Hepatocyte (in vitro differentiated cells): ENCODE measurements at regions not wholly inside any gene's neighbourhood (a gene's known extent, or its start where the extent isn't known, plus 50 kb on each side); places are given as distances from the start of the nearest gene placed in this dataset.

Experiments used
- DNase-seq: peaks from one replicate; pipeline ENCODE4 v3.0.0-alpha.2; 2016; ENCODE audit warnings: low spot score
- H2AFZ ChIP-seq: fragments of 200-600 bp; sonication (generic); 2 replicates; pipeline ENCODE4 v1.6.0; 2016; ENCODE audit warnings: antibody characterized with exemption, mild to moderate bottlenecking
- H3K27ac ChIP-seq: fragments of 200-600 bp; sonication (generic); 2 replicates; pipeline ENCODE4 v1.5.1; 2016; ENCODE audit warnings: mild to moderate bottlenecking
- H3K27me3 ChIP-seq: fragments of 200-600 bp; sonication (generic); 2 replicates; pipeline ENCODE4 v1.6.1; 2016
- H3K36me3 ChIP-seq: fragments of 200-600 bp; sonication (generic); replicated peaks from 2 replicates; pipeline ENCODE4 v1.5.1; 2016; ENCODE audit warnings: low read depth; ENCODE audit not compliant: insufficient read depth
- H3K4me1 ChIP-seq: fragments of 200-600 bp; sonication (generic); 2 replicates; pipeline ENCODE4 v1.5.1; 2016; ENCODE audit warnings: mild to moderate bottlenecking, moderate library complexity; ENCODE audit not compliant: insufficient read depth
- H3K4me2 ChIP-seq: fragments of 200-600 bp; sonication (generic); 2 replicates; pipeline ENCODE4 v1.6.0; 2016
- H3K4me3 ChIP-seq: fragments of 200-600 bp; sonication (generic); 2 replicates; pipeline ENCODE4 v1.5.1; 2016; ENCODE audit warnings: mild to moderate bottlenecking
- H3K79me2 ChIP-seq: fragments of 200-600 bp; sonication (generic); 2 replicates; pipeline ENCODE4 v1.6.0; 2017; ENCODE audit warnings: mild to moderate bottlenecking
- H3K9me2 ChIP-seq: fragments of 200-600 bp; sonication (generic); replicated peaks from 2 replicates; pipeline ENCODE4 v1.6.0; 2017; ENCODE audit warnings: mild to moderate bottlenecking; ENCODE audit not compliant: insufficient read depth
- H3K9me3 ChIP-seq: fragments of 200-600 bp; sonication (generic); 2 replicates; pipeline ENCODE4 v1.5.1; 2016; ENCODE audit warnings: low read depth, mild to moderate bottlenecking
- H4K20me1 ChIP-seq: fragments of 200-600 bp; sonication (generic); 2 replicates; pipeline ENCODE4 v1.6.0; 2016; ENCODE audit warnings: mild to moderate bottlenecking; ENCODE audit not compliant: insufficient read depth, poor library complexity, severe bottlenecking
- CTCF ChIP-seq: fragments of 200-600 bp; sonication (generic); IDR thresholded peaks from 2 replicates; pipeline ENCODE4 v1.5.1; 2016; ENCODE audit warnings: antibody characterized with exemption, mild to moderate bottlenecking; ENCODE audit not compliant: poor library complexity
- EZH2 ChIP-seq: fragments of 200-600 bp; sonication (generic); IDR thresholded peaks from 2 replicates; pipeline ENCODE4 v1.6.1; 2016; ENCODE audit warnings: antibody characterized with exemption, mild to moderate bottlenecking, borderline replicate concordance
- EZH2phosphoT487 ChIP-seq: fragments of 200-600 bp; sonication (generic); IDR thresholded peaks from one replicate; pipeline ENCODE4 v1.6.1; 2018; ENCODE audit warnings: antibody characterized with exemption, mild to moderate bottlenecking, low read depth, moderate library complexity; ENCODE audit not compliant: unreplicated experiment, severe bottlenecking
- WGBS: methylation state at CpG from one replicate; pipeline ENCODE4 v1.1.6; 2016; ENCODE audit warnings: low lambda C conversion rate; ENCODE audit errors: missing lambda C conversion rate; 5-methylcytosine and 5-hydroxymethylcytosine counted together

DNA sequence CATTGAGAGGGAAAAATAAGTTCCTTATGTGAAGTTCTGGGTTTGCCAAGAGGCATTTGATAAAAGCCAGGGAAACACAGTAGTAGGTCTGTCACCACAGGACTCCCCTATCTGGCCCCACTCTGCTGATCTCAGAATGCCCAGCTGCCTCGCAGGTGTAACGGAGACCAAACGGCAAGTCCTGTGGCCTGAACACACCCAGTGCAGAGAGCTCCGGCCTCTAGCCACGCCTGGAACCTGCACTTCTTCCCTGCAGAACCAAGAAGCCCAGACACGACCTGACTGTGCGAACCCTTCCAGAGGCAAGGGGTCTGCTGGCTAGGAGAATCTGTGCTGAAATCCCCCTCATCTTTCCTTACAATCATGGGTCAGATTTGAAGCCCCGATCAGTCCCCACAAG is 432.8 kb upstream of the B3GAT1 start:
- no peak for DNase-seq
- Histone ChIP-seq H3K4me3 (no peak overlapping the region), H3K9me2 (no peaks in the 10 kb centered on the region), H3K4me2 (no peak overlapping the region), H3K9me3 (no peaks in the 10 kb centered on the region), H3K4me1 (no peaks in the 10 kb centered on the region), H3K27me3 (peaks cover 25% of the 10 kb centered on the region), H3K27ac (no peak overlapping the region), H3K36me3 (no peaks in the 10 kb centered on the region), H2AFZ (no peak overlapping the region), H3K79me2 (no peaks in the 10 kb centered on the region), H4K20me1 (no peaks in the 10 kb centered on the region)
- TF ChIP-seq EZH2 (no peak), CTCF (no peak), EZH2phosphoT487 (no peak)
- 75% methylated on average over 8 of the region's 8 CpGs for WGBS

DNA sequence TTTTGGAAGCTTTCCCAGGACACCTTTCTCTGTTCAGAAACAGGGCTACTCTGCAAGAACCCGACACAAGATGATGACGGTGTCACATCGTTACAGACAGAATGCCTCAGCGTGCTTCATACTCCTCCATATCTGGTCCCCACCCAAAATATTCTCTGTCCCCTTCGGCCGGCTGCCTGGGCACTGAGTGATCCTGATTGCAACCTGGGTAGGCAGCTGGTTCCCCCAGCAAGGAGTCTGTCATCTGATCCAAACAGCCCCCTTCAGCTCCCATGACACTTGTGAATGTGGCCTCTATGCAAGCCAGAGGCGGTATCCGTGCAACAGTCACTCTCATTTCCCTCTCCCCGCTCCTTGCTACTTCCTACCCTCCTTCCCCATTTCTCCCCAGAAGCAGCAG is 431.7 kb upstream of the B3GAT1 start:
- TF ChIP-seq EZH2: no peak
- no peak for TF ChIP-seq CTCF
- TF ChIP-seq EZH2phosphoT487: no peak
- no peak overlapping the region for H2AFZ ChIP-seq
- no peak for DNase-seq
- no peak overlapping the region for H3K4me3 ChIP-seq
- no peaks in the 10 kb centered on the region for H3K79me2 ChIP-seq
- no peaks in the 10 kb centered on the region for H3K9me2 ChIP-seq
- no peak overlapping the region for H3K27ac ChIP-seq
- no peaks in the 10 kb centered on the region for H4K20me1 ChIP-seq
- no peaks in the 10 kb centered on the region for H3K36me3 ChIP-seq
- H3K27me3 ChIP-seq: peaks cover 25% of the 10 kb centered on the region
- H3K4me2 ChIP-seq: no peak overlapping the region
- 94% methylated on average over 9 of the region's 9 CpGs for WGBS
- H3K4me1 ChIP-seq: no peaks in the 10 kb centered on the region
- no peaks in the 10 kb centered on the region for H3K9me3 ChIP-seq

- Histone ChIP-seq H3K4me1 (no peaks in the 10 kb centered on the region), H3K27me3 (peaks cover 25% of the 10 kb centered on the region), H3K27ac (no peak overlapping the region), H3K4me3 (no peak overlapping the region), H3K4me2 (no peak overlapping the region), H2AFZ (no peak overlapping the region), H3K9me3 (no peaks in the 10 kb centered on the region), H3K36me3 (no peaks in the 10 kb centered on the region), H4K20me1 (no peaks in the 10 kb centered on the region), H3K79me2 (no peaks in the 10 kb centered on the region), H3K9me2 (no peaks in the 10 kb centered on the region)
- WGBS: 94% methylated on average over 8 of the region's 8 CpGs
- TF ChIP-seq CTCF (no peak), EZH2 (no peak), EZH2phosphoT487 (no peak)
- no peak for DNase-seq
These were observed 431.0 kb upstream of the B3GAT1 start for GRCh38 chr11:134843020-134843419.

DNA sequence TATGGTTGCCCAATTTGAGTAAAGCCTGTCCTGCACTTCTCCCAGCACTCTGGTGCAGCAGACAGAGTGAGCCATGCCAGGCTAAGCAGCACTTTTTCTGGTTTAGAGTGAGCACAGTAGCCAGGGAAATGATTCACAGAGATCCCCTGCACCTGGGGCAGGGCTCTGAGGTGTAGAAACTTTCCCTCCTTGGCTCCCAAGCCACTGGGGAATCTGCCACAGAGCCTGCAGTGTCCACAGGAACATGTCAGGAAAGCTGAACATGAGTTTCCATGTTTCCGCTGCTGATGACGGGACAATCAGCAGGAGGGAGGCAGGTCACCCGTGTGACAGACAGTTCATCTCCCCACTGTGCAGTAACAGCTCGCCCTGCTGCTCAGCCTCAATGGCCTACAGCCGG is 429.9 kb upstream of the B3GAT1 start:
- Histone ChIP-seq H3K4me2 (no peak overlapping the region), H3K4me1 (no peaks in the 10 kb centered on the region), H3K36me3 (no peaks in the 10 kb centered on the region), H3K9me3 (no peaks in the 10 kb centered on the region), H3K27ac (no peak overlapping the region), H3K79me2 (no peaks in the 10 kb centered on the region), H3K27me3 (peaks cover 25% of the 10 kb centered on the region), H2AFZ (no peak overlapping the region), H4K20me1 (no peaks in the 10 kb centered on the region), H3K9me2 (no peaks in the 10 kb centered on the region), H3K4me3 (no peak overlapping the region)
- TF ChIP-seq EZH2 (no peak), EZH2phosphoT487 (no peak), CTCF (no peak)
- no peak for DNase-seq
- 89% methylated on average over 5 of the region's 5 CpGs for WGBS
